Spleen (tissue), 11 donors: ENCODE measurements at regions not wholly inside any gene's neighbourhood (a gene's known extent, or its start where the extent isn't known, plus 50 kb on each side); places are given as distances from the start of the nearest gene placed in this dataset.

Experiments used
- DNase-seq: peaks from one replicate; pipeline ENCODE4 v3.0.0-alpha.2; 2020
- H3K27ac ChIP-seq, 8 donors: fragments of 200-600 bp; sonication (generic) in 7 of 8; 1 replicate in 4 of 8; 2 replicates in 4 of 8; pipeline versions ENCODE4 v1.5.0 to v1.8.0; 2016 to 2021; ENCODE audit warnings: inconsistent platforms in 4 of 8, mild to moderate bottlenecking in 4 of 8, moderate library complexity in 1 of 8
- H3K27me3 ChIP-seq, 7 donors: fragments of 200-600 bp; sonication (generic) in 6 of 7; replicated peaks in 1 of 7; 1 replicate in 4 of 7; 2 replicates in 3 of 7; pipeline versions ENCODE4 v1.5.0 to v1.8.0; 2016 to 2021; ENCODE audit warnings: inconsistent platforms in 3 of 7, mild to moderate bottlenecking in 1 of 7
- H3K36me3 ChIP-seq, 6 donors: fragments of 200-600 bp; sonication (generic) in 5 of 6; 1 replicate in 4 of 6; 2 replicates in 2 of 6; pipeline versions ENCODE4 v1.5.0 to v1.8.0; 2016 to 2021; ENCODE audit warnings: inconsistent platforms in 2 of 6
- H3K4me1 ChIP-seq, 6 donors: fragments of 200-600 bp; sonication (generic) in 5 of 6; 1 replicate in 3 of 6; 2 replicates in 3 of 6; pipeline versions ENCODE4 v1.5.0 to v1.8.0; 2016 to 2021; ENCODE audit warnings: inconsistent platforms in 3 of 6
- H3K4me3 ChIP-seq, 8 donors: fragments of 200-600 bp; sonication (generic) in 7 of 8; 1 replicate in 4 of 8; 2 replicates in 4 of 8; pipeline versions ENCODE4 v1.5.0 to v1.8.0; 2016 to 2021; ENCODE audit warnings: inconsistent platforms in 4 of 8, mild to moderate bottlenecking in 4 of 8, moderate library complexity in 2 of 8
- H3K9me3 ChIP-seq, 8 donors: fragments of 200-600 bp; sonication (generic) in 7 of 8; 1 replicate in 4 of 8; 2 replicates in 4 of 8; pipeline versions ENCODE4 v1.5.0 to v1.8.0; 2016 to 2021; ENCODE audit warnings: inconsistent platforms in 4 of 8
- POLR2A ChIP-seq, 3 donors: fragments of 450-650 bp; IDR thresholded peaks; one replicate each; pipeline ENCODE4 v1.5.1; 2017; ENCODE audit warnings: antibody characterized with exemption in 3 of 3, mild to moderate bottlenecking in 1 of 3
- POLR2AphosphoS5 ChIP-seq, 3 donors: sonication (generic); formaldehyde crosslinking; IDR thresholded peaks; one replicate each; pipeline ENCODE4 v1.5.1; 2017; ENCODE audit warnings: antibody characterized with exemption in 3 of 3
- WGBS, 5 donors: extraction: QIAGEN DNeasy Blood & Tissue Kit in 3 of 5; methylation state at CpG; one replicate each; pipeline versions ENCODE4 v1.1.5 to v1.1.7; 2013 to 2018; 5-methylcytosine and 5-hydroxymethylcytosine counted together
- intact Hi-C: fragments of 100-400 bp; cut with DNase I; formaldehyde crosslinking; loops from one replicate; pipeline ENCODE4 v1.15.0; 2023; ENCODE audit warnings: low total_unique reads
- TF ChIP-seq, protein P1 (sequence below), 11 experiments: fragments of 200-600 bp in 7 of 11; fragments of 450-650 bp in 4 of 11; sonication (generic) in 4 of 11; IDR thresholded peaks in 8 of 11; conservative IDR thresholded peaks in 3 of 11; 1 replicate in 7 of 11; 2 replicates in 4 of 11; pipeline versions ENCODE4 v1.4.0 to v1.8.0; 2016 to 2021; ENCODE audit warnings: antibody characterized with exemption in 11 of 11, inconsistent platforms in 4 of 11, mild to moderate bottlenecking in 1 of 11
- donor health status: healthy with polysubstance abuse.
- donor health status: DM: no; HTN: no; CAD: no; lungs with moderate emphysema.
- donor health status: DM: no; HTN: no; CAD: no.
- donor health status: Bipolar disorder and iron deficiency.
- donor health status: healthy.
- donor health status: DM: no; HTN: no; CAD: no.
- donor health status: DM: yes; HTN: yes; CAD: no.

- H3K9me3 ChIP-seq, result no peaks in the 10 kb centered on the region
- no peak overlapping the region for H3K4me3 ChIP-seq
- intact Hi-C loops, result no loop called here
- DNase-seq, result no peak
- H3K27me3 ChIP-seq, result no peaks in the 10 kb centered on the region
- no peaks in the 10 kb centered on the region for H3K36me3 ChIP-seq
- H3K27ac ChIP-seq, result no peak overlapping the region
- no peaks in the 10 kb centered on the region for H3K4me1 ChIP-seq
- 58 to 75% (median 68%) methylated on average over 3 of the region's 3 CpGs for WGBS, 5 donors
- TF ChIP-seq, protein P1, sequence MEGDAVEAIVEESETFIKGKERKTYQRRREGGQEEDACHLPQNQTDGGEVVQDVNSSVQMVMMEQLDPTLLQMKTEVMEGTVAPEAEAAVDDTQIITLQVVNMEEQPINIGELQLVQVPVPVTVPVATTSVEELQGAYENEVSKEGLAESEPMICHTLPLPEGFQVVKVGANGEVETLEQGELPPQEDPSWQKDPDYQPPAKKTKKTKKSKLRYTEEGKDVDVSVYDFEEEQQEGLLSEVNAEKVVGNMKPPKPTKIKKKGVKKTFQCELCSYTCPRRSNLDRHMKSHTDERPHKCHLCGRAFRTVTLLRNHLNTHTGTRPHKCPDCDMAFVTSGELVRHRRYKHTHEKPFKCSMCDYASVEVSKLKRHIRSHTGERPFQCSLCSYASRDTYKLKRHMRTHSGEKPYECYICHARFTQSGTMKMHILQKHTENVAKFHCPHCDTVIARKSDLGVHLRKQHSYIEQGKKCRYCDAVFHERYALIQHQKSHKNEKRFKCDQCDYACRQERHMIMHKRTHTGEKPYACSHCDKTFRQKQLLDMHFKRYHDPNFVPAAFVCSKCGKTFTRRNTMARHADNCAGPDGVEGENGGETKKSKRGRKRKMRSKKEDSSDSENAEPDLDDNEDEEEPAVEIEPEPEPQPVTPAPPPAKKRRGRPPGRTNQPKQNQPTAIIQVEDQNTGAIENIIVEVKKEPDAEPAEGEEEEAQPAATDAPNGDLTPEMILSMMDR (IDR thresholded peaks at IDR 0.05 in 8 of 11, conservative IDR thresholded peaks at IDR 0.05 in 3 of 11), result no peak
- TF ChIP-seq POLR2A (IDR thresholded peaks at IDR 0.05) (no peak), POLR2AphosphoS5 (IDR thresholded peaks at IDR 0.05) (no peak)
These were observed 277.5 kb upstream of the API5 start for GRCh38 chr11:43034341-43034740.

DNA sequence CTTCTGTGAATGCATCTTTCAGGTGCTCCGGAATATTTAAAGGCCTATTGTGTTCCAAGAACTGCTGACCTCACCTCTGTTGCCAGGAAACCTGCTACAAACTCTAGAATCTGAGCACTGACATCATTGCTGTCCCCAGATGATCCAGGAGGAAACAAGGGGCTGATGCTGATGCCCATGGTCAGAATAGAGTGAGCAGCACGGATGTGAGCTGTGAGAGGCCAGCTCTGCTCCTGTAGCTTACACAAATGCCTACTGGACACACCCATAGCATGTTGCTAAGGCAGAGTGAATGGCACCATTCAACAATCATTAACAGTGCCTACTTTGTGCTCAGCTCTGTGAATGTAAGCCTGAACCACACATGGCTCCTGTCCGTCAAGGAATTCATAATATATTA, 276.7 kb upstream of the API5 start:
- H3K4me1 ChIP-seq, result no peaks in the 10 kb centered on the region
- H3K27me3 ChIP-seq, result no peaks in the 10 kb centered on the region
- DNase-seq, result no peak
- intact Hi-C loops, result no loop called here
- TF ChIP-seq POLR2A (IDR thresholded peaks at IDR 0.05) (no peak), POLR2AphosphoS5 (IDR thresholded peaks at IDR 0.05) (no peak)
- H3K27ac ChIP-seq, result no peak overlapping the region
- no peaks in the 10 kb centered on the region for H3K9me3 ChIP-seq
- no peaks in the 10 kb centered on the region for H3K36me3 ChIP-seq
- no peak overlapping the region for H3K4me3 ChIP-seq
- WGBS, 5 donors, result 34 to 77% (median 60%) methylated on average over 3 of the region's 3 CpGs

GRCh38 chr11:43053638-43054412, 258.0 kb upstream of the API5 start:
- H3K36me3 ChIP-seq, result no peaks in the 10 kb centered on the region

DNA sequence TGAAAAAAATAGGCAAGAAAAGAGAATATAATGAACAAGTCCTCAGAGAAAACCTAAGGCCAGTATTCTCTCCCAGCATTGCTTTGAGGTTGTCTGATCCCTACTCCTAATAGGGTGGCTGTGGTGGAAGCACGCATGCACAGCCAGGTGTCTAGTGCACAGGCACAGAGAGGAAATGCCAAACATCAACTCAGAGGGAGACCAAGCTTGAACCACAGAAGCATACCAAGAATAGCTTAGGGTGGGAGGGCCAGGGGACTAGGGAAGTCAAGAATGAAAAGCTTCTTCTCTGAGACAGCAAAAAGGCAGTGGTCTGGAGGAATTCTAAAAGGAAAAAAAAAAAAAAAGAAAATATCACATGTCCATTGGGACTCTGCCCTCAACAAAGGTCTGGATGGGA, 244.1 kb upstream of the API5 start:
- no peak overlapping the region for H3K27ac ChIP-seq
- WGBS, 5 donors, result 70 to 91% (median 86%) methylated on average over 1 of the region's 1 CpG
- peaks cover 0 to 38% (median 0%) of the 10 kb centered on the region in 8 donors for H3K9me3 ChIP-seq
- no peaks in the 10 kb centered on the region for H3K27me3 ChIP-seq
- intact Hi-C loops, result no loop called here
- H3K4me3 ChIP-seq, result no peak overlapping the region
- no peaks in the 10 kb centered on the region for H3K4me1 ChIP-seq
- DNase-seq, result no peak
- no peaks in the 10 kb centered on the region for H3K36me3 ChIP-seq
- TF ChIP-seq POLR2AphosphoS5 (IDR thresholded peaks at IDR 0.05), result no peak
- TF ChIP-seq, protein P1 (IDR thresholded peaks at IDR 0.05 in 8 of 11, conservative IDR thresholded peaks at IDR 0.05 in 3 of 11), result no peak
- TF ChIP-seq POLR2A (IDR thresholded peaks at IDR 0.05), result no peak

More at GRCh38 chr11:43053638-43054412, 258.0 kb upstream of the API5 start:
- no peak for DNase-seq
- TF ChIP-seq, protein P1 (IDR thresholded peaks at IDR 0.05 in 8 of 11, conservative IDR thresholded peaks at IDR 0.05 in 3 of 11), result no peak
- TF ChIP-seq POLR2AphosphoS5 (IDR thresholded peaks at IDR 0.05) (no peak), POLR2A (IDR thresholded peaks at IDR 0.05) (no peak)
- intact Hi-C loops, result no loop called here
- Histone ChIP-seq H3K27ac (no peak overlapping the region), H3K4me1 (no peaks in the 10 kb centered on the region), H3K27me3 (no peaks in the 10 kb centered on the region), H3K4me3 (no peak overlapping the region), H3K9me3 (no peaks in the 10 kb centered on the region)
- 62 to 80% (median 63%) methylated on average over 2 of the region's 2 CpGs for WGBS, 5 donors
